NCI-H2081 treated with DMSO at 0.1 percent for 48 hours (cell line): ENCODE measurements at regions not wholly inside any gene's neighbourhood (a gene's known extent, or its start where the extent isn't known, plus 50 kb on each side); places are given as distances from the start of the nearest gene placed in this dataset.
"Not testable (repeated sequence)": the region's sequence is repeated elsewhere in the genome, so short reads cannot be mapped to it uniquely, and the experiment has no call there.

Experiments used
- DNase-seq: peaks from one replicate; lab custom pipeline; 2025; lab: John Stamatoyannopoulos, UW

GRCh38 chr2:116133381-116133942 is 1681.0 kb upstream of the DDX18 start:
- DNase-seq = no peak

GRCh38 chr2:116141891-116142474 is 1672.5 kb upstream of the DDX18 start:
- DNase-seq = no peak

- no peak for DNase-seq
These were observed 1671.8 kb upstream of the DDX18 start for GRCh38 chr2:116142644-116143227.

GRCh38 chr2:116145031-116145430 is 1669.5 kb upstream of the DDX18 start:
- DNase-seq = no peak

GRCh38 chr2:116148361-116148760 is 1666.1 kb upstream of the DDX18 start:
- DNase-seq = no peak

GRCh38 chr2:116153729-116154128 is 1660.8 kb upstream of the DDX18 start:
- no peak for DNase-seq

GRCh38 chr2:116160657-116161056 is 1653.8 kb upstream of the DDX18 start:
- DNase-seq = no peak

- no peak for DNase-seq
These were observed 1652.1 kb upstream of the DDX18 start for GRCh38 chr2:116162395-116162794.

- DNase-seq = no peak
These were observed 1647.4 kb upstream of the DDX18 start for GRCh38 chr2:116167107-116167506.

- DNase-seq = no peak
These were observed 1634.4 kb upstream of the DDX18 start for GRCh38 chr2:116180072-116180471.

- not testable (repeated sequence) for DNase-seq
These were observed 1623.8 kb upstream of the DDX18 start for GRCh38 chr2:116190684-116191083.

GRCh38 chr2:116200086-116200485 is 1614.4 kb upstream of the DDX18 start:
- no peak for DNase-seq

GRCh38 chr2:116211719-116212118 is 1602.8 kb upstream of the DDX18 start:
- no peak for DNase-seq

GRCh38 chr2:116222793-116223192 is 1591.7 kb upstream of the DDX18 start:
- DNase-seq = no peak

GRCh38 chr2:116223912-116224311 is 1590.6 kb upstream of the DDX18 start:
- DNase-seq = no peak

GRCh38 chr2:116224610-116225009 is 1589.9 kb upstream of the DDX18 start:
- no peak for DNase-seq

GRCh38 chr2:116238511-116238910 is 1576.0 kb upstream of the DDX18 start:
- no peak for DNase-seq

- no peak for DNase-seq
These were observed 1564.1 kb upstream of the DDX18 start for GRCh38 chr2:116250376-116250775.

GRCh38 chr2:116264872-116265271 is 1549.6 kb upstream of the DDX18 start:
- no peak for DNase-seq

GRCh38 chr2:116269040-116269439 is 1545.5 kb upstream of the DDX18 start:
- DNase-seq = no peak

- no peak for DNase-seq
These were observed 1510.2 kb upstream of the DDX18 start for GRCh38 chr2:116304328-116304727.

- DNase-seq = no peak
These were observed 1497.4 kb upstream of the DDX18 start for GRCh38 chr2:116317111-116317510.

- not testable (repeated sequence) for DNase-seq
These were observed 1495.9 kb upstream of the DDX18 start for GRCh38 chr2:116318551-116318950.

- no peak for DNase-seq
These were observed 1495.5 kb upstream of the DDX18 start for GRCh38 chr2:116319001-116319400.
